Spleen (tissue), 7 donors: ENCODE measurements at regions not wholly inside any gene's neighbourhood (a gene's known extent, or its start where the extent isn't known, plus 50 kb on each side); places are given as distances from the start of the nearest gene placed in this dataset.

Experiments used
- CTCF ChIP-seq, 11 experiments: fragments of 200-600 bp in 7 of 11; fragments of 450-650 bp in 4 of 11; sonication (generic) in 4 of 11; IDR thresholded peaks in 8 of 11; conservative IDR thresholded peaks in 3 of 11; 1 replicate in 7 of 11; 2 replicates in 4 of 11; pipeline versions ENCODE4 v1.4.0 to v1.8.0; 2016 to 2021; ENCODE audit warnings: antibody characterized with exemption in 11 of 11, inconsistent platforms in 4 of 11, mild to moderate bottlenecking in 1 of 11
- POLR2A ChIP-seq, 3 donors: fragments of 450-650 bp; IDR thresholded peaks; one replicate each; pipeline ENCODE4 v1.5.1; 2017; ENCODE audit warnings: antibody characterized with exemption in 3 of 3, mild to moderate bottlenecking in 1 of 3
- POLR2AphosphoS5 ChIP-seq, 3 donors: sonication (generic); formaldehyde crosslinking; IDR thresholded peaks; one replicate each; pipeline ENCODE4 v1.5.1; 2017; ENCODE audit warnings: antibody characterized with exemption in 3 of 3
- donor health status: DM: no; HTN: no; CAD: no; lungs with moderate emphysema.
- donor health status: DM: no; HTN: no; CAD: no.
- donor health status: DM: no; HTN: no; CAD: no.

DNA sequence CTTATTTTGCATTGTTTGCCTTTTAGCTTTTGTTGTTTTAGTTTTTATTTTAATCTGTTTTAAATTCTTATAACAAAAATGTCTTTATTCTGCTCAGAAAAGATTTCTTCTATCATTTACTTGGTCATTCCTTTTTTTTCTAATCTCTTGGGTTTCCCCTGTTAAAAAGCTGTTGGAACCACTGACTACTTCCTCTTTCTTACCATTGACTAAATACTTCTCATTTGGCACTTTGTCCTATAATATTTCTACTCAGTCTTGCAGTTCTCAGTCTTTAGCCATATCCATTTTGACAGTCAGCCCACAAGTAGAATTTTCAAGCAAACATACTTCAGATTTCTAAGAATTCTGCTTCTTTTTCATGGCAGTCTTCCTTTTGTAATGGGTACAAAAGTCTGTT lies 567.2 kb downstream of the SATB2 start:
- TF ChIP-seq POLR2A (IDR thresholded peaks at IDR 0.05): no peak
- TF ChIP-seq CTCF (IDR thresholded peaks at IDR 0.05 in 8 of 11, conservative IDR thresholded peaks at IDR 0.05 in 3 of 11): no peak
- TF ChIP-seq POLR2AphosphoS5 (IDR thresholded peaks at IDR 0.05): no peak
